Astrocyte of the hippocampus (primary cell): ENCODE measurements at regions not wholly inside any gene's neighbourhood (a gene's known extent, or its start where the extent isn't known, plus 50 kb on each side); places are given as distances from the start of the nearest gene placed in this dataset.

ENCODE experiments used
- DNase-seq: peaks from one replicate; pipeline ENCODE4 v3.0.0; 2011; ENCODE audit warnings: low read depth, low spot score

DNA sequence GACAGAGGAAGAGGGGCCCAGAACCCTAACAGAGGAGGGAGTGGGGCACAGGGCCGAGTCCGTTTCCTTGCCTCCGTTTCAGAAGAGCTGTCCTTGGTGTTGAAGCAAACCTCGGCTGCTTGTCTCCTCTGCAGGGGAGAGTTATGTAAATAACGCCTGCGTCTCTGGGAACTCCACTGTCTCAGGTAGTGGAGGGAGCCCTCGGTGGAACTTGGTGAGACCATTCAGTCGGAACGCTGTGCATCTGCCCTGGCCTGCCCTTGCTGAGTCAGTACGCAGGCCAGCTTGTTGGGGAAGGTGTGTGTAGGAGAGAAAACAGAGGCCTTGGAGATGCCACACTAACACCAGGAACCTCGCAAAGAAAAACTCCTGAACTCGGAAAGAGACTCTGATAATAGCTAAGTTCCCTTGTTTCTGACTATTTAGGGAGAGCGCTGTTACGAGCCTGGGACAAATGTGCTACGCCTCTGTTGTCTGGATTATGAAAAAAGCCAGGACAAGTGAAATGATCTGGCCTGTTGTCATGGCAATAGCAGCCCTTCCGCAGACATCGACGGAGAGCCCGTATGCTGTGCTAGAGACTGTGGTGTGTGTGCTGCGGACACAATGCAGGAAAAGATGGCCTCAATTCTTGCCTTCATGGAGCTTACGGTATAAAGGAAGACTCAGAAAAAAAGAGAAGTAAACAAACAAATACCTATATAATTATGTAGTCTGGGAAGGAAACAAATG, 94.6 kb upstream of the AKT3 start:
- DNase-seq, result peak; percentile 63

DNA sequence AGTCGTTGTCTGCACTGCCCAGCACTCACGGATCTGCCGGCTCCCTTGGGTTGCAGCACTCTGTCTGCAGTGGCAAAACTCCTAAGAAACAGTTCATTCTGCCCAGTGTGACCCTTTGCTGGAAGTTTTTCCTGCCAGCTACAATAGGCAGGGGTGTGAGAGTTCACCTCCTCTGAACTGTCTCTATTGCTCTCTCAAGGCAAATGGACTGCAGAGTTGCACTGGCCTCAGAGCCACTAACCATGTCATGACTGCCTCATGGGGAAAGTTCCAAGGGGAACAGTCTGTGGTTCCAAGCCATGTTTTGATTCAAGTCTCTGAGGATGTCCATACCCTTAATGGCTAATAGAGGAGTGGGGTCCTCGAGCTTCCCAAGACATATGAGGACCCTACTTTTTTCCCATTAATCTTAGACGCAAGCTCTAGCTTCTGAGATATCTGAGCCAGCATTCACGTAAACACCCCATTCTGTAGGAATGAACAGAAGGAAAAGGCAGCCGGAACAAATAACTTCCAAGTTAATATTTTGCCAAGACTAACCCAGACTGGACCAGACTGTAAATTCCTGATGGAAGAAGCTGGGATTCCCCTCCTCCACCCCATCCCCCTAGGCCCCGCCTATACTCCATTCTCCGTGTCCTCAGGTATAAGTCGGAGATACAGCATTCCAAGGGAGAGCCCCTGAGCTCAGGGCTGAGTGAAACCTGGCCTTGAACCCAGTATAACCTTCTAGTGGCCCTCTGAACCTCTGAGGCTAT, 93.8 kb upstream of the AKT3 start:
- DNase-seq, result no peak

DNA sequence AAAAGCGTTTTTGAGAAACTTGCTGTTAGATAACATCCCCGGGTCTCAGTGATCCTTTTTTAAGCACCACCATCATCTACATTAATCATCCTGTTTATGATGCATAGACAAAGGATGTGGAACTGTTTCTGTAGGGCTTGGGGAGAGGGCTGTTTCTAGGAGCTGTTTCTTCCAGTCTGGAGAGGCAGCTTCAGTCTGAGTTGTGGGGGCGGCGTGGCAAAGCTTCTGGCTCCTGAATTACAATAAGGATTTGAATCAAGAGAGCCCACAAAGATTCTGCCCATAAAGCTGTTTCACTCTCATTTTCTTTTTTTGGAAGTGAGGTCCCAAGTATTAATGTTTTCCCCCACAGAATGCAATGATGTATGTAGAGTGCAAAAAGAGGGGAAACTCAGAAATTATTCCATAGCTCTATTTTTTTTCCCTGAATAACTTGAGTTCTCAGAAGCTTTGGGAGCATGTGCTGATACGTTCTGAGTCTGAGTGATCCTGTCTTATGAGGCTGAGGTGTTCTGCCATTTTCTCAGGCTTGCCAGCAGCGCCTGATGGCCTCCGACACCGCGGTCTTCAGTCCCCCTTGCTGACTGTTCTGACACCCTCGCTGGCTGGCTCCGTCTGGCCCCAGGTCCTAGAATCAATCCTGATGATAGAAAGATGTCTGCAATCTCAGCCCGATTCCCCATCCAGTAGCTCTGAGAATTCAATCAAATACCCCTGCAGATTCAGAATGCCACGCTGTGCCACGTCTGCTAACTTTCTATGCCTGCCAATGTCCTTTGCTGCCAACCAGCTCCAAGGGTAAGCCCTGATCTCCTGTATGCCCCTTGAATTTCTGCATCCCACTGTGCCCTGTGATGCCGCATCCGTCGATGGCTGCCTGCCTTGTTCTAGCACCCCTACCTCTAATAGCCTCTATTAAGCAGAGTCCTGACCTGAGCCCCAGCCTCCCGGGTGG, 92.4 kb upstream of the AKT3 start:
- no peak for DNase-seq

DNA sequence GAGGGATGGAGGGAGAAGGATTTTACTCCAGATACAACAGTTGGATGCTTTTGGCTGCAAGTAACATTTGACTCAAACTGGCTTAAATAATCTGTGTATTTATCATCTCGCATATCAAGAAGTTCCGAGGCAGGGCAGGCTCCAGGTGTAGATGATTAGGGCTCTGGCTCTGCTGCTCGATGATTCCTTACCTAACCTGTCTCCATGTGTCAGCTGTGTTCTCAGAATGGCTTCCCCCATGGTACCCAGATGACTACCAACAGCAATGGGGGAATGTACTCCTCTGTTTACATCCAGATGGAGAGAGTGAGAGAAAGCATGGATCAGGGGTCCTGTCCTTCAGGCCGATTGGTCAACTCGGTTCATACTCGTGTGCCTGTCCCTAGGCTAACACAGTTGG, 90.4 kb upstream of the AKT3 start:
- DNase-seq, result no peak

DNA sequence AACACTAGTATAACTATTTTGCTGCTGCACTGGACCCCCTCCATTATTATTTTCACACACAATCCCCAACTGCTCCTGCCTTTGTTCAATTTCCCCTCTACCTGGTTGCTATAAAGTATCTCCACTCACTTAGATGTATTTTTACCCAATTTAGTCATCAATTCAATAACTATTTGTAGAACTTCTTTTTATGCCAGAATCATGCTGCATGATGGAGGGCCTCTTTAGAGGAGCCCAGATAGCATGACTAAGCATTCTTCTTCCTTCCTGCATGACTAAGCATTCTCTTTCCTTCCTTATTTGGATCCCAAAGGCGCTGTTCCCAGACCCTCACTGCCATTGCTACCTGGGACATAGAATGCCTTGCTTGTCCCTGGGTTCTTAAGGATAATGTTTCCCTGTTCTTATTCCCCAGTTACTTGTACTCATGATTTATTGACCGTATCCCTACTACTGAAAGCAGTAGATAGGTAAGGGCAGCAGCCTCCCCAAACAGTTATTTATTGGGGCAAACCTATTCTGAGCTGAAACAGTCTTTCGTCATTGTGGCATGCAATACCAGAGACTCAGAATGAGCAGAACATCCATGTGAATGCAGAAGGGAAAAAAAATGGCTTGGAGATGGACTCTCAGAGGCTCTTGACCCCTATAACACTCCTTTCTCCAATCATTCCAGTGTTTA, 89.3 kb upstream of the AKT3 start:
- peak; percentile 33 for DNase-seq

DNA sequence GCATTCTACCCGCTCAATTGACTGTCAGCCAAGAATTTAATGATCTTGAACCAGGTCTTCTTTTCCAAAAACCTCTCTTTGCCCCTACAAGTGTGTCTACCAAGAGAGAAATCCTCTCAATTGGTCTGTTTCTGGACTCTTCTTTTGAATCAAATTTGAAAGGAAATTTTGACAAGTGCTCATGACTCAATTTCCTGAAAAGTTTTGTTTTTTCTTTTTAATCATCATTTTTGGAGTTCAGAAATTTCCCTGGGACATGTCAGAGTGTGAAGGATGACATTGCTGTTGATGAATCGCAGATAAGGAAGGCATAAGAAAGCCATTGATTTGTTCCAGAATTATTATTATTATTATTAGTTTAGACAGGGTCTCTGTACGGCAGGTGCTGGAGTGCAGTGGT, 88.2 kb upstream of the AKT3 start:
- DNase-seq, result no peak

DNA sequence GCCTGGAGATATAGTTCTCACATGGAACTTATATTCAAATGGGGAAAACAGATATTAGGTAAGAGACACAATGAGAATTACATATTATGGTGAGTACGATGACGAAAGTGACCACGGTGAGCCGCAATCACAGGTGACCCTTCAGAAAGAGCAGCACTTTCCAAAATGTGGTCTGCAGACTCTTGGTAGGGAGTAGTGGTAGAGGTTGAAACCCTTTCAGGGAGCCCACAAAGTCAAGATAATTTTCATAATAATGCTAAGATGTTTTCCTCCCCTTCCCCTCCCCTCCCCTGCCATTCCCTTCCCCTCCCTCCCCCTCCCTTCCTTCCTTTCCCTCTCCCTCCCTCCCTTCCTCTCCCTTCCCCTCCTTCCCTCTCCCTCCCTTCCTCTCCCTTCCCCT, 83.5 kb upstream of the AKT3 start:
- no peak for DNase-seq

DNA sequence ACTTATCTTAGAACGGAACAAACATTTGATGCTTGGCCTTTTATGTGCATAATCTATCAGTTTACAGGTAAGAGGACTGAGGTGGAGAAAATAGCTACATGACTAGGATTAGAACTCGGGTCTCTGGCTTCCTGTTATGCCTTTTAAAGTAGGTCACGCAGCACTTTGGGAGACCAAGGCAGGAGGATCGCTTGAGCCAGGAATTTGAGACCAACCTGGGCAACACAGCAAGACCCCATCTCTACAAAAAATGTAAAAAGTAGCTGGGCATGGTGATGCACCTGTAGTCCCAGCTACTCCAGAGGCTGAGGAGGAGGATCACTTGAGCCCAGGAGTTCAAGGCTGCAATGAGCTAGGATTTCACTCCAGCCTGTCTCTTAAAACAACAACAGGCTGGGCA, 81.9 kb upstream of the AKT3 start:
- no peak for DNase-seq

DNA sequence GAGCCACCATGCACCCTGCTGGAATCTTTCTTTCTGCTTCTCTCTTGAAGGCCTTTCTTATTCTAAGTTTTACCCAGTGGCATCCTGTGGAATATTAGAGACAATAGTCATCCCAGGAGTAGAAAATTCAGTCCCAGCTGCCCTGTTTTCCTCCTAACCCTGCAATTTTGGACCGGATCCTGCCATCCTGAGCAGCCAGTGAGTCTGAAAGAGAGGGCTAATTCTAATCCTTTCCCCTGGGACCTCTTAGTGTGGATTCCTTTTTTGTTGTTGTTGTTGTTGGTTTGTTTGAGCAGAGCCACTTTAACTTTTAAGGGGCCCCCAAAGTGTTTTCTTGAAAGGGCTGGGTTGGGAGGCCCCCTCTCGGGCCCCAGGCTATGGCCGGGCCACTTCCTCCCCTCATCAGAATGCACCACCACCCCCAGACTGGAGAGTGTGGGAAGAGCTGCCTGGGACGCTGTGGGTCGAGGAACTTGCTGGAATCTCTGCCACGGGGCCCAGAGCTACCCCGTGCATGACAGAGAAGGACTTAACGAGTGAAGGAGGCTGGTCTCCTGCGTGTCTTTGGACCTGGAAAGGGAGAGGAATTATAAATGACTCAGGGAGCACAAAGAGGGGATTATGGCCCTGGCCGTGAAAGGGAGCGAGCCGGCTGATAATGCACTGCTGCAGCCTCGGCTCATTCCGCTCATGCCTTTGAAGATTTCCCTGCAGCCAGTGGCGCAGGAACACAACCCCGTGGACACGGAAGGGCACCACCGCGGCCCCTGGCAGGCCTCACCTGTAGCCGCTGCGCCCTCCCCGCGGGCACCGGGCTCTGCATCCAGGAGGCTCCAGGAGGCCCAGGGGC, 81.0 kb upstream of the AKT3 start:
- peak; percentile 88 for DNase-seq

DNA sequence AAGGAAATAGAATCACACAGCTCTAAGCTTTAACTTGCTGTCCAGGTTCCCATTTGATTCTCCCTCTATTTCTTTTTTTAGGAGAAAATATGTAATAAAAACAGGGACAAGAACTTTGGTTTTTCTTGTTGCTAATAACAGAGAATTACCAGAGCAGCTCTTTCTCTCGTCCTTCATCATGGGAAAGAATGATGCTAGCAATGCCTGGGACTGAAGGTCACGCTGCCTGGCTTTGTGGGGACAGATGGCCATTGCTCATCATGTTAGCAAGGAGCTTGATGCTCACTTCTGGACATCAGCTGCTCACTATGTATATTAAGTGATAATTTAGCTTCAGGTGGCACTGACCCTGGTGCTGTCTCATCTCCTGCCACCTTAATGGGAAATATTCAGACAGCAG, 77.3 kb upstream of the AKT3 start:
- no peak for DNase-seq

DNA sequence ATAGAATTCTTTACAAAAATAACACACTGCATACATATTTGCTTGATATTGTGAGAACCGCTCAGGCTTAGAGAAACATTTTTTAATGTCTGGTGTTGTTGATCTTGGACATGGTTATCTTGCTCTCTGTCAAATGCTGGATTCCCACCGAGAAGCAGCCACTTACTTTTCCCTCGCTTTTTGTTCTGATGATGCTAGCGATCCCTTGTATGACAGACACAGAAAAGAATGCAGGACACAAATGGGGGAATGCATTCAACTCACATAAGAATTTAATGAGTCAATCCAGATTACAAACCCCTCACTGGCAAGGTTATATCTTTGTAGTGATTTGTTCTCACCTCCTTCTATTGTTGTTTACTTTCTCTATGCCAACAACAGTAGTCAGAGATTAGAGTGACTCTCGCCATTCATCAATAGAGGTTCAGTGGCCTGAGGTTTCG, 76.8 kb upstream of the AKT3 start:
- peak; percentile 95 for DNase-seq

DNA sequence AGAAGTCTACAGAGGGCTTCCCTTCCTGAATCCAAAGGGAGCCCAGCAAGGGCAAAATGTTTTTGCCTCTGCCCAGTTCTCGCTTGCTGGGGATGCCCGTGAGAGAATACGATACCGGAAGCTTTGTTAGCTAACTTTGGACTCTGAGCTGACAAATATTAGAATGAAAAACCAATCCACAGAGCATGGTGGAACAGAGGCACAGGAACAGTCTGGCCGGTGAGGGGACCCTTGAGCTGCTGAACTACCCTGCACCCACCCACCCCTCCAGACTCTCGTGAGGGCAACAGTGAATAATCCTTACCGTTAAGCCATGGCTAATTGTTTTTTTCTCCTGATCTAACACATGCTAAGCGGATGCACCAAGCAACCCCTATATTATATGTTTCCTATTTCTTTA, 76.3 kb upstream of the AKT3 start:
- no peak for DNase-seq

DNA sequence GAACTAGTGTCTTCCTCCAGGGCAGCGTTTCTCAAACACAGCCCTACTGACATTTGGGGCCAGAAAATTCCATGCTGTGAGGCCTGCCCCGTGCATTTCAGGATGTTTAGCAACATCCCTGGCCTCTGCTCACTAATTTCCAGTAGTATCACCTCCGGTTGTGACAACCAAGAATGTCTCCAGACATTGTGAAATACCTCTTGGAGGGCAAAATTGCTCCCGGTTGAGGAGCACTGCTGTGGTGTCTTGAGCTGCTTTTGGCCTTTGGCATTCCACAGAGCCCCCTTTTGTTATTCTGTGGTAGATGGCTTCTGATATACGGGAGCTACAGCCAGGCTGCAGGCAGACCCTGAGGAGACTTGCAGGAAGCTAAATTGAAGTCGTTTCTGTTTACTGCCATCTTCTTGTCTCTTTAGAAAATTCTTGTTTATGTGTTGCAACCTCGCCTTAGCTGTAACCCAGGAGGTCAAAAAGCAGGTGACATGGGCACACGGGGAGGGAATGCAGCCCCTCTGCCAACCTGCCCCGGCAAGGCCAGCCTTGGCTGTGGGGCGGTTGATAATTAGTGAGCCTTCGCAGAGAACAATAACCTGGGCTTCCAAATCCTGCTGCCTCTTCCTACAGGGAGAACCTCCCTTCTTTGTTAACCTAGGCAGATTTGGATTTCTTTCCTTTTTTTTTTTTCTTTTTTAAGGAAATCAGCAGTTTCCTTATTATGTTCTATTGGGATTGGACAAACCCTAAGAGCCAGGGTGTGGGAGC, 74.7 kb upstream of the AKT3 start:
- DNase-seq, result no peak

DNA sequence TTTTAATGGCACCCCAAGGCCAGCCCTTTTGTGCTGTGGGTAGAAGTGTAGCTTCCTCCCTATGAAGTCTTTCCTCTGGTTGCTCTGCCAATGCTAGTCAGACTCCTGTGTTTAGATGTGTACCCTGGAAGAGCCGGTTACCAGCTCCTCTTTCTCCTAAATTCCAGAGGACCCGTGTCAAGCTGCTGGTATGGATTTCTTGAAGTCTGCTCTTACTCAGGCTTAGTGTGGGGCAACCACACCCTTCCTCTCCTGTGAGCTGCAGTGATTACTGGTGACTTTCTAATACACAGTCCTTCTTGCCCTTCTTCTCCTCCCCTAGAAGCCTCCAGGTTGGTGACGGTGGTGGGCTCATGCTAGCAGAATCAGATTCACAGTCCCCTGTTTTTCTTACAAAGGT, 74.1 kb upstream of the AKT3 start:
- peak; percentile 43 for DNase-seq

DNA sequence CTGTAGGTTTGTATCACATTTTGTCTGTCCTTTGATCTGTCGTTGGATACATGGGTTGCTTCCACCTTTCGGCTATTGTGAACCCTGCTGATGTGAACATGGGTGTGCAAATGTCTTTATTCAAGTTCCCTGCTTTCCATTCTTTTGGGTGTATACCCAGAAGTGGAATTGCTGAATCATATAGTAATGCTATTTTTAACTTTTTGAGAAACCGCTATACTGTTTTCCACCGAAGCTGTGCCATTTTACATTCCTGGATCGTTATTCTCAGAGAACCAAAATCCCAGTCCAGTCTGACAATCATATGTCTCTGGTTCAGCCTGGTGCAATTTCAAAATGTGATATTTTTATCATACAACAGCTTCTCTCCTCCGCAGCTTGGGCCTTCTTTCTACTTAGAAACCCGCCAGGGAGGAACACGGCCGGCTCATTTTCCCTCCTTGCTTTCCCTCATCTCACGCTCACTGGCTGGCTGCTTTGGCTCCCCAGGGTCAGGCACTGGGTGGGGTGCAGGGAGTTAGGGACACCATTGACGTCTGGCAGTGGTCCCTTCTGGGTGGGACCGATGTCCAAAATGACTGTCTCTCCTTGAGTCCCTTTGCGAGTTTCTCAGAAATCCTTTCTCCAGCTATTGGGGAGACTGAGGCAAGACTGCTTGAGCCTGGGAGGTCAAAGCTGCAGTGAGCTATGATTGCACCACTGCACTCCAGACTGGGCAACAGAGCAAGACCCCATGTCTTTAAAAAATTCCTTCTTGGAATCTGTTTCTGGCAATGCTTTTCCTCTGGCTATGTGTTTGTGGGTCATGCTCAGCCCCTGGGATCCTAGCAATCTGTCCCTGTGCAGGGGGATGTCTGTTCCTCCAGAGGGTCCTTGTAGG, 73.5 kb upstream of the AKT3 start:
- DNase-seq, result no peak

DNA sequence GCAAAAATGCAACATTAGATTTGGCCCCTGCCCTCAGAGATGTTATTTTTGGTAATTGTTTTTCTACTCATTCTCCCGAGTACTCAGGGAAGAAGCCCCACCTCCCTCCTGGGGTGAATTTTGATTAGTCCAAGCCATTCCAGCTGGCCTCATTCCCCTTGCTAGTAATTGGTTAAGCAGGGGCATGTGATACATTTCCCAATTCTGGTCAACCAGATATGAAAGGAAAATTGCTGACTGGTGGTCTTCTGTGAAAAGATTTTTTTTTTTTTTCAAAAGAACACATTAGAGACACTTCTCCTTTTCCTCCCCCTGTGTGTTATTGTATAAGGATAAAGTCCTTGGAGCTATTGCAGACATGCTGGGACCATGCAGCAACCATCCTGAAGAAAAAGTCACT, 71.1 kb upstream of the AKT3 start:
- no peak for DNase-seq

DNA sequence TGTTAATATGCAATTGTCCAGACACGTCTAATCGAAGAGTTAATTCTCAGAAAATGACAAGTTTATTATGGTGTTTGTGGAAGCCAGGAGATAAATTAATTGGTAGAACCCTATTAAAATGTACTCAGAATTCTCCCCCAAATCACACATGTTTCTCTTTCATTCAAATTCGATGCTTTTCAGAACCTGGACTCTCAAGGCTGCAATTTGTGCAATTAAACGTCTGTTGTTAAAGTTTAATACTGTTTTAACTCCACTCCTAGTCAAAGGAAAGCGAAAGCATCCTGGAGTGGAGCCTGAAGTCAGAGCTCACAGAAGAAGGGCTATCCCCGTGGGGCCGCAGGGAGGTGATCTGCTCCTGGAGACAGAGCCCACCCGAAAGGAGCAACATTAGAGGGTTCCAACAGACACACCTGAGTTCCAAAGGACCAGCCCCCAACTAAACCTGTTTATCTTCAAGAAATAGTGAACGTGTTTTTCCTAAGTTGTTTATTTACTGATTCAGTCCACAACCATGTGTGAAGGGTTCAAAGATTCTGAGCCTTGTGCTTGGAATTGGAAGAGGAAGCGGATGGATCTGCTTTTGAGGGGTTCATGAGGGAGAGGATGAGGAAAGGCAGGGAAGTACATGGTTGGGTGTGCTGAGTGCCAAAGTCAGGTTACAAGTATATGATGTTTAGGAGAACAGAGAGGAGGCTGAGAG, 68.0 kb upstream of the AKT3 start:
- peak; percentile 59 for DNase-seq

DNA sequence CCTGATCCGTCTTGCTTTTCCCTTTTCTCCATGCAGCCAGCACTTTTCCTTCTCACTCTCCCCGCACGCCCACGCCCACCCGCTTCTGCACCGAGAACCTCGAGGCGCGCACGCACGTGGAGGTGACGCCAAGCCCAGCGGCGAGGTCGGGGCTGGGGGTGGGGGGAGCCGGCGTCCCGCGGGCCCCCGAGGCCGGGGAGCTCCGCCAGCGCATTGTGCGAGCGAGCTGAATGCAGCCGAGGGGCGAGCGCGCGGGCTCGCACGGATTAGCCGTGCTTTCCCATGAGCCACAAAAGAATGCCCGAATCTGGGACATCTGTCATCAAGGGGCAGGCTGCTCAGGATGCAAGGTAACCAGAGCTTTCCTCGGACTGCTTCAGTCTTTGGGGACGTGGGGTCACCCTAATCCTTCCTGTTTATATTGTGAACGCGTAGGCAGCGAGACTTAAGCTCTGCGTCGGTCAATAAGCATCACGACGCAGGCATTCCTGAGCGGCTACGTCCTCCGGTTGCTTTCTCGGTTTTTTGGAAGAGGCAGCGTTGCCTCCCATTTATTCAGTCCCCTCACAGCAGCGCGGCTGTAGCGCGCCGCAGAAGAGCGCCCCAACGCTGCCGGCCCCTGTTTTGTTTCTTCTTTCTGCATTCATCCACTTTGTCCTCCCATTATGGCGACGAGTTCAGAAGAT, 67.3 kb upstream of the AKT3 start:
- DNase-seq, result peak; percentile 90
